ENCODE measurements at regions not wholly inside any gene's neighbourhood (a gene's known extent, or its start where the extent isn't known, plus 50 kb on each side); places are given as distances from the start of the nearest gene placed in this dataset.

DNA sequence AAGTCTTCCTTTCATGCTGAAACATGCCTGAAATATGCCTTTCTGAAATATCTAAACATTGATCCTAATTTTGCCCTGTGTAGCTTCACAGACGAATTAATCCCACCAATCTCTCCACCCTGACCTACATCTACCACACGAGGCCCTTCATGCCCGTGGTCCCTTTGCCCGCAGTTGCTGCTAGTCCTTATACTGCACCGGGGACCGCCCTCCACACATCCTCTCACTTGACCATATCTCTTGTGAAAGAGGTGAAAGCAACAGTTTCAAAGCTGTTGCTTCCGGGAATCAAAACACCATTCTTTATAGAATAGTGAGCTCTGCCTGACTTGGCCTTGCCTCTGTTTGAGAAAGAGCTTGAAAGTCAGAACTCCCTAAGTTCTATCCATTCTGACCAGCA lies 499.5 kb downstream of the NTRK3 start:
- Histone ChIP-seq H4K91ac (ENCODE audit: insufficient read depth, low read depth, low read length) (no peak overlapping the region), H2AK9ac (replicated peaks; ENCODE audit: low read depth, low read length, poor library complexity) (no peak overlapping the region), H3K4me1 (ENCODE audit: control insufficient read depth, insufficient read depth, low read length) (peaks cover 15% of the 10 kb centered on the region), H3K23ac (ENCODE audit: low read depth, low read length) (no peak overlapping the region), H3K9me1 (ENCODE audit: insufficient read depth, low read length) (no peaks in the 10 kb centered on the region; the same call in 1 of the 2 replicates), H3K4me3 (ENCODE audit: insufficient read depth, low read depth, low read length) (no peak overlapping the region), H3K27me3 (ENCODE audit: control insufficient read depth, insufficient read depth, low read length) (no peaks in the 10 kb centered on the region), H4K20me1 (ENCODE audit: insufficient read depth, low read length) (no peaks in the 10 kb centered on the region), H2BK5ac (ENCODE audit: low read depth, low read length, poor library complexity, severe bottlenecking) (no peak overlapping the region), H2BK15ac (ENCODE audit: low read depth, low read length) (no peak overlapping the region), H3K9me3 (ENCODE audit: control insufficient read depth, insufficient read depth, low read length) (no peaks in the 10 kb centered on the region), H3K79me1 (ENCODE audit: low read depth in 1 of 2, low read length in 2 of 2) (no peaks in the 10 kb centered on the region), H4K8ac (ENCODE audit: low read depth in 2 of 2, low read length in 2 of 2) (no peak overlapping the region), H3K36me3 (ENCODE audit: control insufficient read depth, insufficient read depth, low read length) (no peaks in the 10 kb centered on the region), H2BK120ac (ENCODE audit: low read depth, low read length) (no peak overlapping the region), H3K56ac (ENCODE audit: extremely low read depth, insufficient read depth, low read length) (no peak overlapping the region), H4K5ac (ENCODE audit: low read depth, low read length) (no peak overlapping the region), H3K18ac (ENCODE audit: low read depth, low read length) (no peak overlapping the region), H3K9ac (ENCODE audit: low read depth, low read length) (no peak overlapping the region), H3K4ac (ENCODE audit: low read depth, low read length) (no peak overlapping the region), H2BK20ac (ENCODE audit: low read depth, low read length) (no peak overlapping the region), H3K4me2 (ENCODE audit: low read depth, low read length) (no peak overlapping the region), H2AK5ac (ENCODE audit: low read depth, low read length) (no peak overlapping the region), H3K14ac (replicated peaks; ENCODE audit: low read depth, low read length) (no peak overlapping the region), H3K27ac (ENCODE audit: insufficient read depth, low read length) (no peak overlapping the region), H2AFZ (replicated peaks; ENCODE audit: low read length, poor library complexity) (no peak overlapping the region)
- ChIA-PET POLR2A (ENCODE audit: unreplicated experiment) (no interaction called here), CTCF (no interaction called here)
- DNase-seq (no peak), ATAC-seq (ENCODE audit: low read depth) (no peak)
- no peak for TF ChIP-seq POLR2A (IDR thresholded peaks at IDR 0.05; ENCODE audit: low read depth, low read length)
- TF ChIP-seq, protein P1, sequence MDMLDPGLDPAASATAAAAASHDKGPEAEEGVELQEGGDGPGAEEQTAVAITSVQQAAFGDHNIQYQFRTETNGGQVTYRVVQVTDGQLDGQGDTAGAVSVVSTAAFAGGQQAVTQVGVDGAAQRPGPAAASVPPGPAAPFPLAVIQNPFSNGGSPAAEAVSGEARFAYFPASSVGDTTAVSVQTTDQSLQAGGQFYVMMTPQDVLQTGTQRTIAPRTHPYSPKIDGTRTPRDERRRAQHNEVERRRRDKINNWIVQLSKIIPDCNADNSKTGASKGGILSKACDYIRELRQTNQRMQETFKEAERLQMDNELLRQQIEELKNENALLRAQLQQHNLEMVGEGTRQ (IDR thresholded peaks at IDR 0.05; ENCODE audit: low read depth, low read length): no peak
- TF ChIP-seq, protein P2, sequence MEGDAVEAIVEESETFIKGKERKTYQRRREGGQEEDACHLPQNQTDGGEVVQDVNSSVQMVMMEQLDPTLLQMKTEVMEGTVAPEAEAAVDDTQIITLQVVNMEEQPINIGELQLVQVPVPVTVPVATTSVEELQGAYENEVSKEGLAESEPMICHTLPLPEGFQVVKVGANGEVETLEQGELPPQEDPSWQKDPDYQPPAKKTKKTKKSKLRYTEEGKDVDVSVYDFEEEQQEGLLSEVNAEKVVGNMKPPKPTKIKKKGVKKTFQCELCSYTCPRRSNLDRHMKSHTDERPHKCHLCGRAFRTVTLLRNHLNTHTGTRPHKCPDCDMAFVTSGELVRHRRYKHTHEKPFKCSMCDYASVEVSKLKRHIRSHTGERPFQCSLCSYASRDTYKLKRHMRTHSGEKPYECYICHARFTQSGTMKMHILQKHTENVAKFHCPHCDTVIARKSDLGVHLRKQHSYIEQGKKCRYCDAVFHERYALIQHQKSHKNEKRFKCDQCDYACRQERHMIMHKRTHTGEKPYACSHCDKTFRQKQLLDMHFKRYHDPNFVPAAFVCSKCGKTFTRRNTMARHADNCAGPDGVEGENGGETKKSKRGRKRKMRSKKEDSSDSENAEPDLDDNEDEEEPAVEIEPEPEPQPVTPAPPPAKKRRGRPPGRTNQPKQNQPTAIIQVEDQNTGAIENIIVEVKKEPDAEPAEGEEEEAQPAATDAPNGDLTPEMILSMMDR (conservative IDR thresholded peaks at IDR 0.05; ENCODE audit: low read depth, low read length): no peak
- no peak for TF ChIP-seq RAD21 (IDR thresholded peaks at IDR 0.05; ENCODE audit: low read length)
- TF ChIP-seq MAFK (IDR thresholded peaks at IDR 0.05; ENCODE audit: low read depth, low read length): no peak
- TF ChIP-seq SMC3 (IDR thresholded peaks at IDR 0.05; ENCODE audit: low read depth, low read length): no peak
- no peak for TF ChIP-seq CHD1 (IDR thresholded peaks at IDR 0.05; ENCODE audit: low read depth, low read length)
- TF ChIP-seq, protein P3, sequence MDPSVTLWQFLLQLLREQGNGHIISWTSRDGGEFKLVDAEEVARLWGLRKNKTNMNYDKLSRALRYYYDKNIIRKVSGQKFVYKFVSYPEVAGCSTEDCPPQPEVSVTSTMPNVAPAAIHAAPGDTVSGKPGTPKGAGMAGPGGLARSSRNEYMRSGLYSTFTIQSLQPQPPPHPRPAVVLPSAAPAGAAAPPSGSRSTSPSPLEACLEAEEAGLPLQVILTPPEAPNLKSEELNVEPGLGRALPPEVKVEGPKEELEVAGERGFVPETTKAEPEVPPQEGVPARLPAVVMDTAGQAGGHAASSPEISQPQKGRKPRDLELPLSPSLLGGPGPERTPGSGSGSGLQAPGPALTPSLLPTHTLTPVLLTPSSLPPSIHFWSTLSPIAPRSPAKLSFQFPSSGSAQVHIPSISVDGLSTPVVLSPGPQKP (IDR thresholded peaks at IDR 0.05; ENCODE audit: borderline replicate concordance, low read depth, low read length): no peak
- TF ChIP-seq MXI1 (IDR thresholded peaks at IDR 0.05; ENCODE audit: borderline replicate concordance, low read depth, low read length): no peak
- no peak for TF ChIP-seq RCOR1 (IDR thresholded peaks at IDR 0.05; ENCODE audit: insufficient replicate concordance, low read length)
- TF ChIP-seq CEBPB (IDR thresholded peaks at IDR 0.05; ENCODE audit: low read depth, low read length): no peak
- no peak for TF ChIP-seq RFX5 (IDR thresholded peaks at IDR 0.05; ENCODE audit: low read depth, low read length)
- BruUV-seq (replicated peaks): no TSS peak
- in situ Hi-C loops (cut with MboI; ENCODE audit: low sequenced_read_pairs): no loop called here
- dilution Hi-C loops (cut with HindIII; ENCODE audit: low sequenced_read_pairs, unreplicated experiment): no loop called here
- WGBS, 2 experiments (ENCODE audit: extremely low coverage in 2 of 2, insufficient read length in 1 of 2): no CpG with 5 or more reads among the region's 7 CpGs
- intact Hi-C loops (cut with micrococcal nuclease): no loop called here
